HG02973 (cell line): ENCODE measurements at regions not wholly inside any gene's neighbourhood (a gene's known extent, or its start where the extent isn't known, plus 50 kb on each side); places are given as distances from the start of the nearest gene placed in this dataset.

Experiments
- ATAC-seq: cut with Tn5 transposase; IDR thresholded peaks from one replicate; pipeline ENCODE4 v1.9.1; 2021; ENCODE audit warnings: moderate library complexity; ENCODE audit not compliant: unreplicated experiment

DNA sequence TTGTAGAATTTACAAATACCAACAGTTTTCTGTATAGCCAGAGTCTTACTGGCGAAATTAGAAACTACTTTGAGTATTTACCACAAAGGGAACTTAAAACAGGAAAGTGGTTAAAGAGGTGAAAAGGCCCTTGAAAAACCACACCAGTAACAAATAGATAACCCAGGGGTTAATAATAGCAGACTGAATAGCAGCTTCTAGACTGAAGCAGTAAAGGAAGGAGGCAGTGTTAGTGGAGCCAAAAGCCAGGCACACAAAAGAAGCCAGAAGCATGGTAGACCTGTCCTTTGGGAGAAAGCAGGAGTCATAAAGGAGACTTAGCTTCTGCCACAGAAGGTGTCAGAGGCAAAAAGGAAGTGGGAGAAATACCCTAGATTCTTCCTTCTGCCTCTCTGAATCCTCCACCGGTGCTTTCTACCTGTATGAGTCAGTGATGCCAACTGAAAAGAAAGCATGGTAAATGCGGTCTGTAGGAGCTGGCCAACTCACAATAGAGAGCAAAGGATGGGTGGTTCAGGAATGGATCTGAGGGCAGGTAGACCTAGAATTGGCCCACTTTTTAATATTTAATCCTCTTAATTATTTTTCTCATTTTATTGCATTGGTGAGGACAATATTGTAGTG is 97.3 kb downstream of the ARL6IP6 start:
- no peak for ATAC-seq

DNA sequence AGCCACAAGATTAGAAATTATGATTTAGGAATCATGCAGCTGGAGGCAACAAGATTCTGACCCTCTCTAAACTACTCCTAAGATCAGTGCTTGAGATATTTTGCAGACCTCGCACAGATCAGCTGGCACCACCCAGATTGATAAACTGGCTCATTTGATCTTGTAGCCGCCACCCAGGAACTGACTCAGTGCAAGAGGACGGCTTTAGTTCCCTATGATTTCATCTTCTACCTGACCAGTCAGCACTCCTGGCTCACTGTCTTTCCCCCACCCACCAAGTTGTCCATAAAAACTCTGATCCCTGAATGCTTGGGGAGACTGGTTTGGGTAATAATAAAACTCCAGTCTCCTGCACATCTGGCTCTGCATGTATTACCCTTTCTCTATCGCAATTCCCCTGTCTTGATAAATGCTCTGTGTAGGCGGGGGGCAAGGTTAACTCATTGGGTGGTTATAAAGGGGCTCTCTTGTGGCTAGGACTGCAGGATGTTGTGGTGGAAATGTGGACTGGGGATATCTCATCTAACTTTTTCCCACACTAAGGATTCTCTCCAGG is 96.1 kb downstream of the ARL6IP6 start:
- ATAC-seq, result no peak

DNA sequence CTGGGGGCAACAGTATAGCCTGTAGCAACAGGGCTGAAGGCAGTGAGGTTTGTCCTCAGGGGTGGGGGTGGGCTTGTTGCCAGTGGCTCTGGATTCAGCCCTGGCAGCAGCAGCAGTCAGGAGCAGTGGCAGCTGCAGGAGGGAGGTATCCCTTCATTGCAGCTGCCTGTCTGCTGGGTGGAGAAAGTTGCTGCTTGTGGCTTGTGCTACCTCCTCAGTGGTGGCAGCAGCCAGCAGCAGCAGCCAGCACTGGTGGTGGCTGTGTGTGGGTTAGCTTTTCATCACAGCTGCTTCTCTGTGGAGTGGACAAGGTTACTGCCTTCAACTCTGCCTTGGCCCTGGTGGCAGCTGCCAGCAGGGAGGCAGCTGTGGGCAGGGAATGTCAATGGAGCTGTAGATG is 94.9 kb downstream of the ARL6IP6 start:
- no peak for ATAC-seq
